ENCODE measurements at regions not wholly inside any gene's neighbourhood (a gene's known extent, or its start where the extent isn't known, plus 50 kb on each side); places are given as distances from the start of the nearest gene placed in this dataset.

DNA sequence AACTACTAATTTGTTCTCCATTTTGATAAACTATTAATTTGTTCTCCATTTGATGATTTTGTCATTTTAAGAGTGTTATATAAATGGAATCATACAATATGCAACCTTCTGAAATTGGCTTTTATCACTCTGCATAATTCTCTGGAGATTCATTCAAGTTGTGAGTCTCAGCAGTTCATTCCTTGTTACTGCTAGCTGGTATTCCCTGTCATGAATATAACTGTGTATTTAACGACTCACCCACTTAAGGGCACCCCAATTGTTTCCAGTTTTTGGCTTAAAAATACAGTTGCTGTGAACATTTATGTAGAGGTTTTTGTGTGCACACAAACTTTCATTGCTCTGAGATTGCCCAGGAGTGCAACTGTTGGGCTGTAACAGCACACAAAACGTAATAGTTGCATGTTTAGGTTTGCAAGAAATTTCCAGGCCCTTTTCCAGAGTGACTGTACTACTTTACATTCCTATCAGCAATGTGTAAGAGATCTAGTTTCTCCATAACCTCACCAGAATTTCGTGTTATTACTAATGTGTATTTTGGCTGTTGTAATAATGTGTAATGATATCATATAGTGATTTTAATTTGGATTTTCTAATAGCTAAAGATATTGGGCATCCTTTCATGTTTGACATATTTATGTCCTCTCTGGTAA, 153.2 kb upstream of the ADCY1 start:
- POLR2A ChIA-PET, result no interaction called here
- CTCF ChIA-PET, result no interaction called here
- no peak for DNase-seq (ENCODE audit: low read depth, low spot score)
- Histone ChIP-seq H3K36me3 (ENCODE audit: control insufficient read depth in 1 of 2, insufficient read depth in 2 of 2, low read length in 2 of 2) (no peaks in the 10 kb centered on the region), H3K4me1 (ENCODE audit: control insufficient read depth in 1 of 2, insufficient read depth in 2 of 2, low read length in 2 of 2) (no peaks in the 10 kb centered on the region), H3K27ac (ENCODE audit: low read depth, low read length) (no peak overlapping the region), H3K79me2 (ENCODE audit: insufficient read depth, low read length) (no peaks in the 10 kb centered on the region), H2AFZ (ENCODE audit: low read depth, low read length, poor library complexity, severe bottlenecking) (no peak overlapping the region), H3K4me3 (replicated peaks in 1 of 2; ENCODE audit: low read depth in 1 of 2, low read length in 2 of 2) (no peak overlapping the region), H3K4me2 (ENCODE audit: low read length) (no peak overlapping the region), H3K9me3 (ENCODE audit: control insufficient read depth in 1 of 2, insufficient read depth in 1 of 2, low read depth in 1 of 2, low read length in 2 of 2) (no peaks in the 10 kb centered on the region), H3K9me2 (ENCODE audit: insufficient read depth) (no peaks in the 10 kb centered on the region), H4K20me1 (ENCODE audit: insufficient read depth) (no peaks in the 10 kb centered on the region; the same call in 1 of the 2 replicates), H3K9ac (ENCODE audit: low read length) (no peak overlapping the region), H3K27me3 (ENCODE audit: insufficient read depth, low read length) (peaks cover 37% of the 10 kb centered on the region)
- ATAC-seq, result no peak
- RAD21 ChIA-PET (ENCODE audit: low non-redundant PET in 1 of 2, low total read pairs in 2 of 2, uncharacterized antibody in 2 of 2, unreplicated experiment in 2 of 2), result no interaction called here
- BruUV-seq (replicated peaks), result no TSS peak
- TF ChIP-seq REST (IDR thresholded peaks at IDR 0.05; ENCODE audit: low read depth) (no peak), EZH2 (IDR thresholded peaks at IDR 0.05) (no peak), ZNF274 (IDR thresholded peaks at IDR 0.05; ENCODE audit: low read depth, low read length) (no peak), SP1 (IDR thresholded peaks at IDR 0.05; ENCODE audit: low read depth) (no peak), TCF7L2 (IDR thresholded peaks at IDR 0.05; ENCODE audit: borderline replicate concordance, extremely low read depth, insufficient read depth, insufficient read length) (no peak), POLR2A (IDR thresholded peaks at IDR 0.05; ENCODE audit: borderline replicate concordance, extremely low read depth, insufficient read depth, insufficient read length) (no peak), YY1 (IDR thresholded peaks at IDR 0.05; ENCODE audit: extremely low read depth, insufficient replicate concordance, low read depth, low read length) (no peak), EGR1 (IDR thresholded peaks at IDR 0.05; ENCODE audit: low read depth) (no peak), JUND (IDR thresholded peaks at IDR 0.05) (no peak), CEBPB (IDR thresholded peaks at IDR 0.05; ENCODE audit: low read depth) (no peak), FOSL1 (IDR thresholded peaks at IDR 0.05; ENCODE audit: low read depth) (no peak), EZH2phosphoT487 (IDR thresholded peaks at IDR 0.05; ENCODE audit: borderline replicate concordance) (no peak), RAD21 (IDR thresholded peaks at IDR 0.05; ENCODE audit: low read depth) (no peak), SRF (IDR thresholded peaks at IDR 0.05; ENCODE audit: low read depth) (no peak), ZFX (IDR thresholded peaks at IDR 0.05) (no peak), MAX (IDR thresholded peaks at IDR 0.05) (no peak), POLR2AphosphoS5 (IDR thresholded peaks at IDR 0.05; ENCODE audit: low read depth, low read length) (no peak), SIN3A (IDR thresholded peaks at IDR 0.05; ENCODE audit: low read depth) (no peak)
- TF ChIP-seq, protein P1, sequence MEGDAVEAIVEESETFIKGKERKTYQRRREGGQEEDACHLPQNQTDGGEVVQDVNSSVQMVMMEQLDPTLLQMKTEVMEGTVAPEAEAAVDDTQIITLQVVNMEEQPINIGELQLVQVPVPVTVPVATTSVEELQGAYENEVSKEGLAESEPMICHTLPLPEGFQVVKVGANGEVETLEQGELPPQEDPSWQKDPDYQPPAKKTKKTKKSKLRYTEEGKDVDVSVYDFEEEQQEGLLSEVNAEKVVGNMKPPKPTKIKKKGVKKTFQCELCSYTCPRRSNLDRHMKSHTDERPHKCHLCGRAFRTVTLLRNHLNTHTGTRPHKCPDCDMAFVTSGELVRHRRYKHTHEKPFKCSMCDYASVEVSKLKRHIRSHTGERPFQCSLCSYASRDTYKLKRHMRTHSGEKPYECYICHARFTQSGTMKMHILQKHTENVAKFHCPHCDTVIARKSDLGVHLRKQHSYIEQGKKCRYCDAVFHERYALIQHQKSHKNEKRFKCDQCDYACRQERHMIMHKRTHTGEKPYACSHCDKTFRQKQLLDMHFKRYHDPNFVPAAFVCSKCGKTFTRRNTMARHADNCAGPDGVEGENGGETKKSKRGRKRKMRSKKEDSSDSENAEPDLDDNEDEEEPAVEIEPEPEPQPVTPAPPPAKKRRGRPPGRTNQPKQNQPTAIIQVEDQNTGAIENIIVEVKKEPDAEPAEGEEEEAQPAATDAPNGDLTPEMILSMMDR (IDR thresholded peaks at IDR 0.05 in 2 of 3, conservative IDR thresholded peaks at IDR 0.05 in 1 of 3; ENCODE audit: borderline replicate concordance in 1 of 3, insufficient read depth in 1 of 3, low read depth in 2 of 3, low read length in 2 of 3), result no peak
- intact Hi-C loops (cut with micrococcal nuclease), result no loop called here

Measured in HCT116 (cell line).